ENCODE measurements at regions not wholly inside any gene's neighbourhood (a gene's known extent, or its start where the extent isn't known, plus 50 kb on each side); places are given as distances from the start of the nearest gene placed in this dataset.

DNA sequence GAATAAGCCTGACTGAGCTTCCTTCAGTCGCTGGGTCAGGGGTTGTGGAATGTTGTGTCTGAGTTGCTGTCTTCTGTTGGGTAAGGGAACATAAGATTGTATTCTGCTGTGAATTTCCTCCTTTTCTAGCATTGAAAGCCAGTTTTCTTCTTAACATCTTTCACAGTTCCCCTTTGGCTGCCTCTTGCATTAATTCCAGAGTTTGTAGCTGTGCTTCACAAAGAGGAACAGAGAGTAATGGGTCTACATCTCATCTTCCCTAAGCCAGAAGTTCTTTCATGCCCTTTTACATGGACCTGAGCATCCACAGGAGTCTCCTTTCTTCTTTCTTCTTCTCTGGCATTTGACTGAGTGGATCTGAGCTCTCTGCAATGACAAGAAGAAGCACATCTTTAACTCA is 686.8 kb downstream of the KCTD16 start:
- no peak for DNase-seq

DNA sequence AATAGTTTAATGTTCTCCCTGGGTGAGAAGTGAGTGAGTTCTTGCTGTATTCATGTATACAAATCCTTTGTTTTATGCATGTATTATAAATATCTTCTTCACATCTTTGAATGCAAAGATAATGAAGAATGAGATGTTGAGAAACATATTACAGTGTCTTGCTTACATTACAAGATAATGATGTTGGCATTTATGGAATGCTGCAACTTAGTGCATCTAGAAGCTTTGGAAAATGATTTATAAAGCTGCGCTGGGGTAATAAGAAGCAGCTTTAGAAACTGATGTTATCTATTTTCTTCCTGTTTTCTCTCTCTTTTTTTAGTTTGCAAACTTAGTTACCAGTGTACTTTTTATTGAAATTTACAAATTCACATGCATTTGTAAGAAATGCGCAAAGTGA is 673.4 kb downstream of the KCTD16 start:
- Histone ChIP-seq H3K27me3 (ENCODE audit: control insufficient read depth, insufficient read depth, low read length) (no peaks in the 10 kb centered on the region), H3K27ac (ENCODE audit: low read length) (no peak overlapping the region), H3K4me3 (ENCODE audit: low read length) (no peak overlapping the region), H3K4me1 (ENCODE audit: control insufficient read depth, insufficient read depth, low read length) (no peaks in the 10 kb centered on the region), H3K9me3 (ENCODE audit: control insufficient read depth, low read depth, low read length) (no peaks in the 10 kb centered on the region), H3K36me3 (ENCODE audit: control insufficient read depth, insufficient read depth, low read length) (no peaks in the 10 kb centered on the region)
- no peak for DNase-seq
- WGBS (ENCODE audit: insufficient coverage, low lambda C conversion rate): no CpG with 5 or more reads among the region's 2 CpGs

More for the DNA sequence above, 686.8 kb downstream of the KCTD16 start:
- Histone ChIP-seq H3K27ac (ENCODE audit: low read length) (no peak overlapping the region), H3K9me3 (ENCODE audit: control insufficient read depth, low read depth, low read length) (no peaks in the 10 kb centered on the region), H3K4me1 (ENCODE audit: control insufficient read depth, insufficient read depth, low read length) (no peaks in the 10 kb centered on the region), H3K27me3 (ENCODE audit: control insufficient read depth, insufficient read depth, low read length) (no peaks in the 10 kb centered on the region), H3K36me3 (ENCODE audit: control insufficient read depth, insufficient read depth, low read length) (no peaks in the 10 kb centered on the region), H3K4me3 (ENCODE audit: low read length) (no peak overlapping the region)
- no CpG with 5 or more reads among the region's 1 CpG for WGBS (ENCODE audit: insufficient coverage, low lambda C conversion rate)

DNA sequence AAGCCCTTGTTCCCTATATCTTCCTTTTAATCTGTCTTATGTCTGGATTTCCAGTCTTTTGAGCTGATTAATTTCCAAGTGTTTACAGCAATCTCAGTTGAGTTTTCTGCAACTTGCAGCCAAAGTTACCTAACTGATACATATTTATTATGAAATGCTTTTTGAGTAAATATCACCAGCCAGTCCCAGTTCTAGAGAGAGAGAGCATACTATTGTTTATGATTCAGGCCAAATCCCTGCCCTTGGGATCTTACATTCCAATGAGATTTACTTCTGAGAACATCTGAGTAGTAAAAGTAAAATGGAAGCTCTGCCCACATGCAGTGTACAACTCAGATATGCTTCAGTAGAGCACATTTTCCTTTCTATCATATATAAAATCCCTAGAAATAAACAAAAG is 661.7 kb downstream of the KCTD16 start:
- no peak overlapping the region for H3K4me3 ChIP-seq (ENCODE audit: low read length)
- H3K9me3 ChIP-seq (ENCODE audit: control insufficient read depth, low read depth, low read length): no peaks in the 10 kb centered on the region
- no peaks in the 10 kb centered on the region for H3K27me3 ChIP-seq (ENCODE audit: control insufficient read depth, insufficient read depth, low read length)
- no peaks in the 10 kb centered on the region for H3K4me1 ChIP-seq (ENCODE audit: control insufficient read depth, insufficient read depth, low read length)
- no peak for DNase-seq
- no peaks in the 10 kb centered on the region for H3K36me3 ChIP-seq (ENCODE audit: control insufficient read depth, insufficient read depth, low read length)
- no peak overlapping the region for H3K27ac ChIP-seq (ENCODE audit: low read length)

DNA sequence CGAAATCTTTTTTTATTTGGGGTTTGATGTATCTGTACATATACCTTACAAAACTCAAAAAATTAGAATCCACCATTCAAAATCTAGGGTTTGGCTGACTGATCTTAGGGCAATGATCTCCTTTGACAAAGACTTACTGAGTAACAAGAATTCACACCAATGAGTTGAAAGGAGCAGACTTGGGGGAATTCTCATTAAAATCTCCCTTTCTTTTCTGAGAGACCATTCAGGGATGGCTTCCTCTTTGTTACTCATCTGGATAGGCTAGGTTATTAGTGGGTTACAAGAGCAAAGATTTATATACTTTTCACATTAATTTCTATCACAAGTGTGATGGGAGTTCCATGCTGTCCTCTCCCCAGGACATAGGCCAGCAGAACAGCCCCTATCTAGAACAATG is 661.0 kb downstream of the KCTD16 start:
- no peak overlapping the region for H3K27ac ChIP-seq (ENCODE audit: low read length)
- no peaks in the 10 kb centered on the region for H3K4me1 ChIP-seq (ENCODE audit: control insufficient read depth, insufficient read depth, low read length)
- H3K9me3 ChIP-seq (ENCODE audit: control insufficient read depth, low read depth, low read length): no peaks in the 10 kb centered on the region
- no CpG with 5 or more reads among the region's 1 CpG for WGBS (ENCODE audit: insufficient coverage, low lambda C conversion rate)
- no peak overlapping the region for H3K4me3 ChIP-seq (ENCODE audit: low read length)
- H3K36me3 ChIP-seq (ENCODE audit: control insufficient read depth, insufficient read depth, low read length): no peaks in the 10 kb centered on the region
- no peaks in the 10 kb centered on the region for H3K27me3 ChIP-seq (ENCODE audit: control insufficient read depth, insufficient read depth, low read length)
- no peak for DNase-seq

DNA sequence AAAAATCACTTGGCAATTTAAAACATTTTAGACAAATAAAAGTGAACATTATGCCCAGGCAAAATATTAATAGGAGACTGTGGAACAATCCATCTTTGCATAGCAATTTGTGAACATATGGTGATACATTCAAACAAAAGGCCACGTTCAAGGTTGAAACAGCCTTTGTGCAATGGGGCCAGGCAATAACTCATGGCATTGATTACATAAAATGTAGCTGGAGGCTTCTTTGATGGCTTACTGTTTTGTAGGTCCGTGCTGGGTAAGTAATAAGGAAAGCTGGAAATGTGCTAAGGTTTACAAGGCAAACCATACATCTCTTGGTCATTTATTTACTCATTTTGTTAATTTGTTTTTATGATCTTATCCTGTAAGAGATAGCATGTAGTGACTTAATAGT is 651.8 kb downstream of the KCTD16 start:
- no peaks in the 10 kb centered on the region for H3K36me3 ChIP-seq (ENCODE audit: control insufficient read depth, insufficient read depth, low read length)
- WGBS (ENCODE audit: insufficient coverage, low lambda C conversion rate): no CpG with 5 or more reads among the region's 2 CpGs
- no peaks in the 10 kb centered on the region for H3K27me3 ChIP-seq (ENCODE audit: control insufficient read depth, insufficient read depth, low read length)
- H3K4me1 ChIP-seq (ENCODE audit: control insufficient read depth, insufficient read depth, low read length): peaks cover 4% of the 10 kb centered on the region
- H3K9me3 ChIP-seq (ENCODE audit: control insufficient read depth, low read depth, low read length): no peaks in the 10 kb centered on the region
- H3K27ac ChIP-seq (ENCODE audit: low read length): no peak overlapping the region
- no peak for DNase-seq
- no peak overlapping the region for H3K4me3 ChIP-seq (ENCODE audit: low read length)

DNA sequence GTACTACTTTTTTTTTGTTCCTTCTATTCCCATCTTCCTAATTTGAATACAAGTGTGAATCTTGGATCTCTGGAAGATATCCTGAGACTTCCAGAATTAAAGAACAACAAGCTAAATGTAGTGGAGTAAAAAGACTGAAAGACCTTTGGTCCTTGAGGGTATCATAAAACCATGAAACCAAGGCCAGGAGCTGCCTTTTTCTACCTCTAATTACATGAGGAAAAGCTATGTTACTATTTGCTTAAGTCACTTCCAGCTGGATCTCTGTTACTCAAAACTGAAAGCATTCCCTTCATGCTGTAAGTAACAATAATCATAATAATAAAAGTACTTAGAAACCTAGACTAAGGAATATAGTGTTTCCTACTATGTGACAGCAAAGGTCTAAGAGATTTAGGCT is 649.6 kb downstream of the KCTD16 start:
- peaks cover 4% of the 10 kb centered on the region for H3K4me1 ChIP-seq (ENCODE audit: control insufficient read depth, insufficient read depth, low read length)
- H3K27ac ChIP-seq (ENCODE audit: low read length): peak overlapping the region; percentile 52
- H3K4me3 ChIP-seq (ENCODE audit: low read length): no peak overlapping the region
- peak; percentile 49 to 81 for DNase-seq
- no peaks in the 10 kb centered on the region for H3K36me3 ChIP-seq (ENCODE audit: control insufficient read depth, insufficient read depth, low read length)
- no peaks in the 10 kb centered on the region for H3K27me3 ChIP-seq (ENCODE audit: control insufficient read depth, insufficient read depth, low read length)
- no peaks in the 10 kb centered on the region for H3K9me3 ChIP-seq (ENCODE audit: control insufficient read depth, low read depth, low read length)

DNA sequence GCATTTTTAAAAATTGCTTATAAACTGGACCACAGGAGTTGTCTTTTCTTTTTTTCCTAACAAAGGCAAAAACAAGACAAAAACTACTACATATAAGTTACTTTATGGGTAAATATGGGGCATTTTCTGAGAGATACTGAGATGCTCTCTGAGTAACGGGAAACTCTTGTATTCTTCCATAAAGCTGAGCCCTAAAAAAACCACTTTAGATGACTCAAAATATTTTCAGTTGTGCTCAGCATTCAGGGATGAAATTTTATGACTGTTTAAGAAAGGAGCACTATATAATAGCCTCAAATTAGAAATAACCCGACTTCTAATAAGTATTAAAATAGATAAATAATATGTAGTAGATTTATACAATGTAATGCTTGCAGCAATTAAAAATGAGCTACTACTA is 644.5 kb downstream of the KCTD16 start:
- DNase-seq: no peak
- no CpG with 5 or more reads among the region's 2 CpGs for WGBS (ENCODE audit: insufficient coverage, low lambda C conversion rate)
- H3K4me1 ChIP-seq (ENCODE audit: control insufficient read depth, insufficient read depth, low read length): peaks cover 3% of the 10 kb centered on the region
- H3K27me3 ChIP-seq (ENCODE audit: control insufficient read depth, insufficient read depth, low read length): no peaks in the 10 kb centered on the region
- H3K9me3 ChIP-seq (ENCODE audit: control insufficient read depth, low read depth, low read length): no peaks in the 10 kb centered on the region
- H3K4me3 ChIP-seq (ENCODE audit: low read length): no peak overlapping the region
- H3K36me3 ChIP-seq (ENCODE audit: control insufficient read depth, insufficient read depth, low read length): no peaks in the 10 kb centered on the region
- H3K27ac ChIP-seq (ENCODE audit: low read length): no peak overlapping the region

DNA sequence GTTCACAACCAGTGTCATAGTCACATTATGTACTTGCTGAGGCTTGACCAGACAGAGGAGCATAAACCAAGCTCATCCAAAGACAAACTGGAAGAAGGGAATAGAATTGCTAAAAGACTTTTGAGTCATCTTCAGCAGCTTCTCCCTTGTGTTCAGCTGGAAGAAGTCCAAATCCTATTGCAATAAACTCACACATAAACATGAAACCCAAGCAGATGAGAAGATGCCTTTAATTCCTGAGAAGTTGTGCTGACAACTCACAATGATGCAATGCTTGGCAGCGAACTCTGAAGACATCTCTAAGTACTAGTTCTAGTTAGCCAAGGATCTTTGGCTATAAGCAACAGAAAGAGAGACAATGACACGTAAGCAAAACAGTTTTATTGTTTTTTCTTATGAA is 642.1 kb downstream of the KCTD16 start:
- Histone ChIP-seq H3K4me3 (ENCODE audit: low read length) (no peak overlapping the region), H3K4me1 (ENCODE audit: control insufficient read depth, insufficient read depth, low read length) (no peaks in the 10 kb centered on the region), H3K36me3 (ENCODE audit: control insufficient read depth, insufficient read depth, low read length) (no peaks in the 10 kb centered on the region), H3K27me3 (ENCODE audit: control insufficient read depth, insufficient read depth, low read length) (no peaks in the 10 kb centered on the region), H3K27ac (ENCODE audit: low read length) (peak overlapping the region; percentile 46), H3K9me3 (ENCODE audit: control insufficient read depth, low read depth, low read length) (no peaks in the 10 kb centered on the region)
- 80% methylated on average over 1 of the region's 2 CpGs for WGBS (ENCODE audit: insufficient coverage, low lambda C conversion rate)
- peak in 1 of 2 donors; percentile 1 for DNase-seq

DNA sequence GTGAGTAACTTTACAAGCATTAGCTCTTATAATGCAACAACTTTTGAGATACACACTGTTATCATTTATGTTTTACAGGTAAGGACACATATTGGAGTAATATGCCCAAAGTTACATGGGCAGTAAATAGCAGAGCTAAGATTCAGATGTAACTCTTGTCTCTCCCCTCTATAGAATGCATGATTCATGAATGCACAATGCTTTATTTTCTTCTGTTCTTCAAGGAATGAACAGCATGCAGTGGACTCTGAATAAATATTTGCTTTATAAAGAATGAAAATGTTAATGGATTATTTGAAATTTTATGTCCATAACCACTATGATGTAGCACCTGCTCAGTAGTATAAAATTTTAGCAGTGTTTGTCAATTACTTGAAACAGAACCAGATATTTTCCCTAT is 629.5 kb downstream of the KCTD16 start:
- DNase-seq: no peak
- Histone ChIP-seq H3K27ac (ENCODE audit: low read length) (no peak overlapping the region), H3K27me3 (ENCODE audit: control insufficient read depth, insufficient read depth, low read length) (no peaks in the 10 kb centered on the region), H3K4me1 (ENCODE audit: control insufficient read depth, insufficient read depth, low read length) (no peaks in the 10 kb centered on the region), H3K4me3 (ENCODE audit: low read length) (no peak overlapping the region), H3K36me3 (ENCODE audit: control insufficient read depth, insufficient read depth, low read length) (no peaks in the 10 kb centered on the region), H3K9me3 (ENCODE audit: control insufficient read depth, low read depth, low read length) (no peaks in the 10 kb centered on the region)

DNA sequence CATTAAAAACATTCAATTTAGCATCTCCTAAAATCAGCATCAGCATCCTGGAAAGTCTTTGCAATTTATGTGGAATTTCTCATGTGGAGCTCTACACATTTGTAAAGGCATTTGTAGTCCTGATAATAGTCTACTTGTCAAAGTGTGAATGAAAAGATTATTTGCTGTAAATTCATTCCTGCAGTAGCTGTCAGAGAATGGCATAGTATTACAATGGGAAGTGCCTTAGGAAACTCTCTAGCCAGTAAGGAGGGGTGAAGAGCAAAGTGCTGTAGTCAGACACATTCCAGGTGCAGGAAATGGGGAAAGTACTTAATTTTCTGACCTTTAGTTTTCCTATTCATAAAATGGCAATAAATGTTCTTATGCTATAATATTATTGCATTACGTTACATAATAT is 627.9 kb downstream of the KCTD16 start:
- no peaks in the 10 kb centered on the region for H3K9me3 ChIP-seq (ENCODE audit: control insufficient read depth, low read depth, low read length)
- H3K4me1 ChIP-seq (ENCODE audit: control insufficient read depth, insufficient read depth, low read length): no peaks in the 10 kb centered on the region
- no peak overlapping the region for H3K27ac ChIP-seq (ENCODE audit: low read length)
- no peaks in the 10 kb centered on the region for H3K36me3 ChIP-seq (ENCODE audit: control insufficient read depth, insufficient read depth, low read length)
- no peak for DNase-seq
- H3K4me3 ChIP-seq (ENCODE audit: low read length): no peak overlapping the region
- 83% methylated on average over 1 of the region's 1 CpG for WGBS (ENCODE audit: insufficient coverage, low lambda C conversion rate)
- H3K27me3 ChIP-seq (ENCODE audit: control insufficient read depth, insufficient read depth, low read length): no peaks in the 10 kb centered on the region

DNA sequence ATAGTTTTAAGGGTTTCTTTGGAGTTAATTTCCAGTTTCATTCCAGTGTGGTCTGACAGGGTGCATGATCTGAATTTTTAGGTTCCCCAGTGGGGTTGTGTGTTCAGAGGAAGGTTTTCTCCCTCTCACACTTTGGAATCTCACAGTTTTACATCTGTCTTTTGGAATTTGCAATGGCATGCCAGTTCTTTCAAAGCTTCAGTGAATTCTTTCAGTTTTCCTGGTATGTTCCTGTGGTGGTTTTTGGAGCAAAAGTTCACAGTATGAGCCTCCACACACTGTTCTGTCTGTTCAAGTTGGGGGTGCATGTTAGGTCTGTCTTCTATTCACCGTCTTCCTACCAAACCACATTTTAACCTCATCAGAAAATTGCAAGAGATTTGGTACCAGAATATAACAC is 624.2 kb downstream of the KCTD16 start:
- H3K36me3 ChIP-seq (ENCODE audit: control insufficient read depth, insufficient read depth, low read length): no peaks in the 10 kb centered on the region
- DNase-seq: no peak
- 100% methylated on average over 1 of the region's 1 CpG for WGBS (ENCODE audit: insufficient coverage, low lambda C conversion rate)

More for the DNA sequence above, 624.2 kb downstream of the KCTD16 start:
- H3K9me3 ChIP-seq (ENCODE audit: control insufficient read depth, low read depth, low read length): no peaks in the 10 kb centered on the region
- H3K27me3 ChIP-seq (ENCODE audit: control insufficient read depth, insufficient read depth, low read length): no peaks in the 10 kb centered on the region
- H3K27ac ChIP-seq (ENCODE audit: low read length): no peak overlapping the region
- H3K4me3 ChIP-seq (ENCODE audit: low read length): no peak overlapping the region
- H3K4me1 ChIP-seq (ENCODE audit: control insufficient read depth, insufficient read depth, low read length): no peaks in the 10 kb centered on the region
